Liver (tissue), 8 donors: ENCODE measurements at regions not wholly inside any gene's neighbourhood (a gene's known extent, or its start where the extent isn't known, plus 50 kb on each side); places are given as distances from the start of the nearest gene placed in this dataset.
"Not testable (repeated sequence)": the region's sequence is repeated elsewhere in the genome, so short reads cannot be mapped to it uniquely, and the experiment has no call there.

Experiments used
- DNase-seq: peaks from one replicate; pipeline ENCODE4 v3.0.0-alpha.2; 2017; ENCODE audit warnings: low spot score
- H3K27ac ChIP-seq, 2 donors: one replicate each; pipeline ENCODE4 v1.7.0; 2013; ENCODE audit warnings: inconsistent platforms in 2 of 2, low read length in 2 of 2, control low read depth in 1 of 2, low read depth in 1 of 2, mild to moderate bottlenecking in 1 of 2
- H3K27me3 ChIP-seq, 4 donors: one replicate each; pipeline versions ENCODE4 v1.6.1 to v1.7.0; 2013; ENCODE audit warnings: low read length in 3 of 4, inconsistent platforms in 1 of 4, mild to moderate bottlenecking in 1 of 4, moderate library complexity in 1 of 4; ENCODE audit not compliant: control insufficient read depth in 4 of 4, insufficient read depth in 4 of 4
- H3K36me3 ChIP-seq, 4 donors: one replicate each; pipeline versions ENCODE4 v1.6.1 to v1.7.0; 2013; ENCODE audit warnings: low read length in 3 of 4, mild to moderate bottlenecking in 3 of 4, low read depth in 1 of 4, moderate library complexity in 1 of 4; ENCODE audit not compliant: control insufficient read depth in 4 of 4, insufficient read depth in 3 of 4
- H3K4me1 ChIP-seq, 4 donors: one replicate each; pipeline versions ENCODE4 v1.6.1 to v1.7.0; 2013; ENCODE audit warnings: low read length in 3 of 4, mild to moderate bottlenecking in 3 of 4, moderate library complexity in 1 of 4; ENCODE audit not compliant: control insufficient read depth in 4 of 4, insufficient read depth in 4 of 4
- H3K4me3 ChIP-seq, 3 donors: one replicate each; pipeline versions ENCODE4 v1.6.1 to v1.7.0; 2013; ENCODE audit warnings: low read length in 3 of 3, control low read depth in 1 of 3, low read depth in 1 of 3, mild to moderate bottlenecking in 1 of 3
- H3K9ac ChIP-seq, 2 donors: one replicate each; pipeline ENCODE4 v1.7.0; 2013; ENCODE audit warnings: low read length in 2 of 2, mild to moderate bottlenecking in 2 of 2, moderate library complexity in 2 of 2, control low read depth in 1 of 2, low read depth in 1 of 2
- H3K9me3 ChIP-seq, 4 donors: one replicate each; pipeline versions ENCODE4 v1.6.1 to v1.7.0; 2013; ENCODE audit warnings: low read length in 3 of 4; ENCODE audit not compliant: control insufficient read depth in 4 of 4
- CTCF ChIP-seq: fragments of 150-350 bp; IDR thresholded peaks from 2 replicates; pipeline ENCODE4 v1.5.1; 2017; ENCODE audit warnings: improper control_type of control experiment, low read depth, low read length; ENCODE audit not compliant: missing input control
- EGR1 ChIP-seq, 2 donors: IDR thresholded peaks; 2 replicates each; pipeline ENCODE4 v1.6.1; 2016 to 2018; ENCODE audit warnings: antibody characterized with exemption in 2 of 2, low read depth in 2 of 2
- FOXA1 ChIP-seq: IDR thresholded peaks from 2 replicates; pipeline ENCODE4 v1.6.1; 2016; ENCODE audit warnings: antibody characterized with exemption
- FOXA2 ChIP-seq: IDR thresholded peaks from 2 replicates; pipeline ENCODE4 v1.6.1; 2016; ENCODE audit warnings: antibody characterized with exemption
- HNF4A ChIP-seq, 2 donors: conservative IDR thresholded peaks; 2 replicates each; pipeline ENCODE4 v1.6.1; 2016; ENCODE audit warnings: antibody characterized with exemption in 2 of 2, mild to moderate bottlenecking in 2 of 2
- HNF4G ChIP-seq: IDR thresholded peaks from 2 replicates; pipeline ENCODE4 v1.6.1; 2016; ENCODE audit warnings: antibody characterized with exemption
- JUND ChIP-seq, 2 donors: IDR thresholded peaks; 2 replicates each; pipeline ENCODE4 v1.6.1; 2016; ENCODE audit warnings: antibody characterized with exemption in 2 of 2
- RAD21 ChIP-seq, 2 donors: IDR thresholded peaks; 2 replicates each; pipeline ENCODE4 v1.6.1; 2016; ENCODE audit warnings: antibody characterized with exemption in 2 of 2, mild to moderate bottlenecking in 2 of 2
- SP1 ChIP-seq: IDR thresholded peaks from 2 replicates; pipeline ENCODE4 v1.6.1; 2018; ENCODE audit warnings: antibody characterized with exemption, mild to moderate bottlenecking
- WGBS: extraction: QIAGEN DNeasy Blood & Tissue Kit; methylation state at CpG from one replicate; pipeline ENCODE4 v1.1.7; 2013; 5-methylcytosine and 5-hydroxymethylcytosine counted together
- TF ChIP-seq, protein P1 (sequence below): IDR thresholded peaks from 2 replicates; pipeline ENCODE4 v1.6.1; 2016; ENCODE audit warnings: antibody characterized with exemption
- TF ChIP-seq, protein P2 (sequence below): IDR thresholded peaks from 2 replicates; pipeline ENCODE4 v1.6.1; 2016; ENCODE audit warnings: antibody characterized with exemption, mild to moderate bottlenecking
- TF ChIP-seq, protein P3 (sequence below): IDR thresholded peaks from 2 replicates; pipeline ENCODE4 v1.6.1; 2016; ENCODE audit warnings: antibody characterized with exemption
- donor health status: healthy.
- donor health status: healthy.
- donor health status: healthy.
- donor health status: healthy.
- donor health status: healthy.

- no peaks in the 10 kb centered on the region for H3K9me3 ChIP-seq
- H3K9ac ChIP-seq: no peak overlapping the region
- no peak for TF ChIP-seq SP1
- TF ChIP-seq HNF4A (conservative IDR thresholded peaks at IDR 0.05): no peak
- no peak for TF ChIP-seq CTCF
- TF ChIP-seq, protein P1, sequence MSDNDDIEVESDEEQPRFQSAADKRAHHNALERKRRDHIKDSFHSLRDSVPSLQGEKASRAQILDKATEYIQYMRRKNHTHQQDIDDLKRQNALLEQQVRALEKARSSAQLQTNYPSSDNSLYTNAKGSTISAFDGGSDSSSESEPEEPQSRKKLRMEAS: no peak
- TF ChIP-seq, protein P2, sequence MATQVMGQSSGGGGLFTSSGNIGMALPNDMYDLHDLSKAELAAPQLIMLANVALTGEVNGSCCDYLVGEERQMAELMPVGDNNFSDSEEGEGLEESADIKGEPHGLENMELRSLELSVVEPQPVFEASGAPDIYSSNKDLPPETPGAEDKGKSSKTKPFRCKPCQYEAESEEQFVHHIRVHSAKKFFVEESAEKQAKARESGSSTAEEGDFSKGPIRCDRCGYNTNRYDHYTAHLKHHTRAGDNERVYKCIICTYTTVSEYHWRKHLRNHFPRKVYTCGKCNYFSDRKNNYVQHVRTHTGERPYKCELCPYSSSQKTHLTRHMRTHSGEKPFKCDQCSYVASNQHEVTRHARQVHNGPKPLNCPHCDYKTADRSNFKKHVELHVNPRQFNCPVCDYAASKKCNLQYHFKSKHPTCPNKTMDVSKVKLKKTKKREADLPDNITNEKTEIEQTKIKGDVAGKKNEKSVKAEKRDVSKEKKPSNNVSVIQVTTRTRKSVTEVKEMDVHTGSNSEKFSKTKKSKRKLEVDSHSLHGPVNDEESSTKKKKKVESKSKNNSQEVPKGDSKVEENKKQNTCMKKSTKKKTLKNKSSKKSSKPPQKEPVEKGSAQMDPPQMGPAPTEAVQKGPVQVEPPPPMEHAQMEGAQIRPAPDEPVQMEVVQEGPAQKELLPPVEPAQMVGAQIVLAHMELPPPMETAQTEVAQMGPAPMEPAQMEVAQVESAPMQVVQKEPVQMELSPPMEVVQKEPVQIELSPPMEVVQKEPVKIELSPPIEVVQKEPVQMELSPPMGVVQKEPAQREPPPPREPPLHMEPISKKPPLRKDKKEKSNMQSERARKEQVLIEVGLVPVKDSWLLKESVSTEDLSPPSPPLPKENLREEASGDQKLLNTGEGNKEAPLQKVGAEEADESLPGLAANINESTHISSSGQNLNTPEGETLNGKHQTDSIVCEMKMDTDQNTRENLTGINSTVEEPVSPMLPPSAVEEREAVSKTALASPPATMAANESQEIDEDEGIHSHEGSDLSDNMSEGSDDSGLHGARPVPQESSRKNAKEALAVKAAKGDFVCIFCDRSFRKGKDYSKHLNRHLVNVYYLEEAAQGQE: no peak
- TF ChIP-seq, protein P3, sequence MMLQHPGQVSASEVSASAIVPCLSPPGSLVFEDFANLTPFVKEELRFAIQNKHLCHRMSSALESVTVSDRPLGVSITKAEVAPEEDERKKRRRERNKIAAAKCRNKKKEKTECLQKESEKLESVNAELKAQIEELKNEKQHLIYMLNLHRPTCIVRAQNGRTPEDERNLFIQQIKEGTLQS: no peak
- TF ChIP-seq RAD21 (IDR thresholded peaks at IDR 0.05): no peak
- no peak for TF ChIP-seq FOXA1
- no peak for TF ChIP-seq JUND (IDR thresholded peaks at IDR 0.05)
- TF ChIP-seq HNF4G: no peak
- TF ChIP-seq FOXA2: no peak
- TF ChIP-seq EGR1 (IDR thresholded peaks at IDR 0.05; ENCODE audit: low read depth in 2 of 2): no peak
- H3K4me3 ChIP-seq: no peak overlapping the region
- no peaks in the 10 kb centered on the region for H3K27me3 ChIP-seq
- H3K27ac ChIP-seq: no peak overlapping the region
- no peaks in the 10 kb centered on the region for H3K4me1 ChIP-seq
- H3K36me3 ChIP-seq: no peaks in the 10 kb centered on the region
- no peak for DNase-seq
These were observed 78.5 kb downstream of the VCY start for GRCh38 chrY:13907736-13908135.

- WGBS: 63% methylated on average over 2 of the region's 2 CpGs
- DNase-seq, H3K4me1 ChIP-seq: not testable (repeated sequence)
These were observed 55.8 kb downstream of the VCY start for GRCh38 chrY:13930436-13930835.

More at GRCh38 chrY:13930436-13930835, 55.8 kb downstream of the VCY start:
- H3K9ac ChIP-seq, H3K27me3 ChIP-seq, H3K9me3 ChIP-seq, H3K4me3 ChIP-seq, H3K27ac ChIP-seq, H3K36me3 ChIP-seq: not testable (repeated sequence)
